H1 (cell line): ENCODE measurements at regions not wholly inside any gene's neighbourhood (a gene's known extent, or its start where the extent isn't known, plus 50 kb on each side); places are given as distances from the start of the nearest gene placed in this dataset.

Experiments used
- CTCF ChIA-PET: fragments of 300-600 bp; sonication (Branson Sonifier 250); formaldehyde crosslinking; loops from one replicate; lab custom pipeline; 2021; ENCODE audit not compliant: partially characterized antibody; lab: Charles Lee
- POLR2A ChIA-PET: fragments of 300-600 bp; sonication (Branson Sonifier 250); formaldehyde crosslinking; loops from one replicate; lab custom pipeline; 2021; ENCODE audit warnings: inconsistent platforms; ENCODE audit not compliant: partially characterized antibody; lab: Charles Lee
- DNase-seq, 2 experiments: peaks; one replicate each; pipeline versions ENCODE4 v3.0.0 to v3.0.0-alpha.2; 2010 to 2022; ENCODE audit warnings: low spot score in 2 of 2, low read depth in 1 of 2, mixed read lengths in 1 of 2
- FAIRE-seq: peaks from 2 replicates; lab custom pipeline; 2011; peaks lifted over from hg19 to GRCh38; lab: Jason Lieb, UNC
- H2AFZ ChIP-seq: 2 replicates; pipeline ENCODE4 v1.8.1; 2012; ENCODE audit warnings: low read length, inconsistent platforms
- H2AK5ac ChIP-seq: 2 replicates; pipeline ENCODE4 v1.6.1; 2013; ENCODE audit warnings: low read depth, low read length
- H2BK120ac ChIP-seq: replicated peaks from 2 replicates; pipeline ENCODE3; 2013; ENCODE audit warnings: low read depth, low read length, inconsistent platforms
- H2BK12ac ChIP-seq: 2 replicates; pipeline ENCODE4 v1.6.1; 2013; ENCODE audit warnings: low read depth, low read length
- H2BK15ac ChIP-seq: 2 replicates; pipeline ENCODE4 v1.6.1; 2013; ENCODE audit warnings: low read length
- H2BK20ac ChIP-seq: 2 replicates; pipeline ENCODE4 v1.6.1; 2013; ENCODE audit warnings: low read length
- H2BK5ac ChIP-seq: 2 replicates; pipeline ENCODE4 v1.6.1; 2013; ENCODE audit warnings: low read depth, low read length
- H3K14ac ChIP-seq: 2 replicates; pipeline ENCODE4 v1.6.1; 2013; ENCODE audit warnings: inconsistent platforms; ENCODE audit not compliant: insufficient read length
- H3K18ac ChIP-seq: 2 replicates; pipeline ENCODE4 v1.6.1; 2013; ENCODE audit warnings: low read length; ENCODE audit errors: extremely low read depth
- H3K23ac ChIP-seq: 2 replicates; pipeline ENCODE4 v1.6.1; 2013; ENCODE audit warnings: inconsistent platforms; ENCODE audit not compliant: insufficient read length
- H3K23me2 ChIP-seq: 2 replicates; pipeline ENCODE4 v1.6.1; 2013; ENCODE audit warnings: low read depth, low read length
- H3K27ac ChIP-seq: 2 replicates; pipeline ENCODE4 v1.6.1; 2011; ENCODE audit warnings: low read depth, low read length, inconsistent platforms
- H3K27me3 ChIP-seq, 4 experiments: replicated peaks in 1 of 4; 1 replicate in 1 of 4; 2 replicates in 3 of 4; pipeline versions ENCODE4 v1.6.1 to v1.8.1; 2011 to 2013; ENCODE audit warnings: low read length in 3 of 4, mild to moderate bottlenecking in 3 of 4, inconsistent platforms in 2 of 4, mixed read lengths in 2 of 4, moderate library complexity in 1 of 4; ENCODE audit not compliant: control insufficient read depth in 3 of 4, insufficient read depth in 3 of 4; ENCODE audit errors: extremely low read depth in 1 of 4
- H3K36me3 ChIP-seq, 4 experiments: 2 replicates each; pipeline versions ENCODE4 v1.6.1 to v1.8.1; 2011 to 2013; ENCODE audit warnings: mild to moderate bottlenecking in 4 of 4, low read length in 3 of 4, moderate library complexity in 2 of 4, control low read depth in 1 of 4, inconsistent platforms in 1 of 4; ENCODE audit not compliant: insufficient read depth in 4 of 4, control insufficient read depth in 2 of 4
- H3K4ac ChIP-seq: replicated peaks from 2 replicates; pipeline ENCODE3; 2013; ENCODE audit warnings: low read length, low read depth, mixed read lengths, inconsistent platforms; ENCODE audit not compliant: insufficient read length
- H3K4me1 ChIP-seq, 4 experiments: replicated peaks in 1 of 4; 1 replicate in 1 of 4; 2 replicates in 3 of 4; pipeline versions ENCODE4 v1.6.1 to v1.8.1; 2011 to 2013; ENCODE audit warnings: low read length in 3 of 4, inconsistent platforms in 2 of 4, mixed read lengths in 1 of 4; ENCODE audit not compliant: insufficient read depth in 4 of 4, control insufficient read depth in 3 of 4
- H3K4me2 ChIP-seq, 2 experiments: 2 replicates each; pipeline versions ENCODE4 v1.6.1 to v1.8.1; 2011 to 2013; ENCODE audit warnings: low read depth in 2 of 2, low read length in 2 of 2, control low read depth in 1 of 2, inconsistent platforms in 1 of 2, mild to moderate bottlenecking in 1 of 2; ENCODE audit not compliant: insufficient read depth in 1 of 2
- H3K4me3 ChIP-seq, 4 experiments: fragments of 200-600, 300-600 bp in 1 of 4; sonication (generic), shearing (Covaris generic), sonication (Bioruptor Twin) in 1 of 4; 2 replicates each; pipeline versions ENCODE4 v1.5.1 to v1.8.1; 2011 to 2016; ENCODE audit warnings: low read length in 4 of 4, low read depth in 3 of 4, control low read depth in 2 of 4, inconsistent platforms in 2 of 4, mild to moderate bottlenecking in 2 of 4, mixed read lengths in 1 of 4, moderate library complexity in 1 of 4; ENCODE audit not compliant: insufficient read depth in 2 of 4; ENCODE audit errors: extremely low read depth in 1 of 4
- H3K56ac ChIP-seq: replicated peaks from 2 replicates; pipeline ENCODE3; 2013; ENCODE audit warnings: low read depth, mild to moderate bottlenecking, mixed read lengths, low read length, inconsistent platforms; ENCODE audit not compliant: insufficient read length
- H3K79me1 ChIP-seq: 2 replicates; pipeline ENCODE4 v1.6.1; 2013; ENCODE audit warnings: low read depth, low read length, control low read depth
- H3K79me2 ChIP-seq, 2 experiments: 2 replicates each; pipeline versions ENCODE4 v1.6.1 to v1.8.1; 2012 to 2013; ENCODE audit warnings: low read length in 2 of 2, mild to moderate bottlenecking in 2 of 2, inconsistent platforms in 1 of 2; ENCODE audit not compliant: insufficient read depth in 2 of 2, control insufficient read depth in 1 of 2
- H3K9ac ChIP-seq, 4 experiments: replicated peaks in 1 of 4; 1 replicate in 1 of 4; 2 replicates in 3 of 4; pipeline versions ENCODE4 v1.6.1 to v1.8.1; 2011 to 2013; ENCODE audit warnings: low read depth in 3 of 4, low read length in 3 of 4, control low read depth in 2 of 4, mild to moderate bottlenecking in 2 of 4, moderate library complexity in 2 of 4, inconsistent platforms in 1 of 4; ENCODE audit errors: extremely low read depth in 1 of 4
- H3K9me3 ChIP-seq, 2 experiments: 2 replicates each; pipeline versions ENCODE4 v1.6.1 to v1.8.1; 2012 to 2013; ENCODE audit warnings: mild to moderate bottlenecking in 2 of 2, moderate library complexity in 2 of 2, control low read depth in 1 of 2, inconsistent platforms in 1 of 2, low read depth in 1 of 2, low read length in 1 of 2, mixed read lengths in 1 of 2; ENCODE audit not compliant: insufficient read depth in 2 of 2
- H4K20me1 ChIP-seq, 2 experiments: replicated peaks in 1 of 2; 2 replicates each; pipeline versions ENCODE3 to v1.8.1; 2011 to 2013; ENCODE audit warnings: inconsistent platforms in 2 of 2, low read length in 2 of 2, mild to moderate bottlenecking in 1 of 2; ENCODE audit not compliant: insufficient read depth in 2 of 2, control insufficient read depth in 1 of 2
- H4K5ac ChIP-seq: 2 replicates; pipeline ENCODE4 v1.6.1; 2013; ENCODE audit warnings: low read length, low read depth, mixed read lengths, inconsistent platforms; ENCODE audit not compliant: insufficient read length
- H4K8ac ChIP-seq: 2 replicates; pipeline ENCODE4 v1.8.0; 2013; ENCODE audit warnings: mild to moderate bottlenecking, moderate library complexity, low read length, inconsistent platforms; ENCODE audit not compliant: insufficient read depth; ENCODE audit errors: extremely low read depth
- H4K91ac ChIP-seq: replicated peaks from 2 replicates; pipeline ENCODE3; 2013; ENCODE audit warnings: low read length, mixed read lengths, inconsistent platforms; ENCODE audit not compliant: insufficient read length
- BACH1 ChIP-seq: IDR thresholded peaks from 2 replicates; pipeline ENCODE4 v1.6.1; 2012; ENCODE audit warnings: low read length, improper control_type of control experiment
- BRCA1 ChIP-seq: IDR thresholded peaks from 2 replicates; pipeline ENCODE4 v1.6.1; 2012; ENCODE audit warnings: low read depth, low read length, improper control_type of control experiment
- CHD1 ChIP-seq: IDR thresholded peaks from 2 replicates; pipeline ENCODE4 v1.6.1; 2012; ENCODE audit warnings: low read depth, low read length, improper control_type of control experiment
- HDAC6 ChIP-seq: IDR thresholded peaks from one replicate; pipeline ENCODE4 v1.7.1; 2012; ENCODE audit warnings: low read depth, mild to moderate bottlenecking, inconsistent platforms, low read length, moderate library complexity
- RFX5 ChIP-seq: IDR thresholded peaks from 2 replicates; pipeline ENCODE4 v1.6.1; 2011; ENCODE audit warnings: low read depth, low read length, improper control_type of control experiment, borderline replicate concordance
- SIX5 ChIP-seq: IDR thresholded peaks from 2 replicates; pipeline ENCODE4 v1.6.1; 2011; ENCODE audit warnings: mild to moderate bottlenecking, low read depth, low read length
- SP4 ChIP-seq: IDR thresholded peaks from 2 replicates; pipeline ENCODE4 v1.6.1; 2012; ENCODE audit warnings: low read length, inconsistent platforms
- SUZ12 ChIP-seq: fragments of 200-600 bp; sonication (generic); IDR thresholded peaks from 2 replicates; pipeline ENCODE4 v1.6.1; 2012; ENCODE audit warnings: mild to moderate bottlenecking, inconsistent platforms, low read length, moderate library complexity, mixed read lengths
- TAF1 ChIP-seq: IDR thresholded peaks from 2 replicates; pipeline ENCODE4 v1.6.1; 2011; ENCODE audit warnings: mild to moderate bottlenecking, low read depth, low read length
- TAF7 ChIP-seq: optimal IDR thresholded peaks from 2 replicates; pipeline ENCODE3; 2011; ENCODE audit warnings: low read depth, mild to moderate bottlenecking, inconsistent platforms, low read length, moderate library complexity, borderline replicate concordance
- WGBS, 2 experiments: shearing (Covaris generic) in 1 of 2; methylation state at CpG; one replicate each; pipeline versions ENCODE4 v1.1.6 to v1.1.7; 2013 to 2015; ENCODE audit warnings: low lambda C conversion rate in 2 of 2, mixed read lengths in 2 of 2, inconsistent platforms in 1 of 2, low coverage in 1 of 2, missing lambda C conversion rate in 1 of 2; ENCODE audit not compliant: insufficient replicate concordance in 2 of 2, insufficient coverage in 1 of 2, insufficient read length in 1 of 2; ENCODE audit errors: extremely low coverage in 1 of 2, missing lambda C conversion rate in 1 of 2; 5-methylcytosine and 5-hydroxymethylcytosine counted together
- TF ChIP-seq, protein P1 (sequence below): IDR thresholded peaks from 2 replicates; pipeline ENCODE4 v1.6.1; 2011; ENCODE audit warnings: low read length, improper control_type of control experiment

DNA sequence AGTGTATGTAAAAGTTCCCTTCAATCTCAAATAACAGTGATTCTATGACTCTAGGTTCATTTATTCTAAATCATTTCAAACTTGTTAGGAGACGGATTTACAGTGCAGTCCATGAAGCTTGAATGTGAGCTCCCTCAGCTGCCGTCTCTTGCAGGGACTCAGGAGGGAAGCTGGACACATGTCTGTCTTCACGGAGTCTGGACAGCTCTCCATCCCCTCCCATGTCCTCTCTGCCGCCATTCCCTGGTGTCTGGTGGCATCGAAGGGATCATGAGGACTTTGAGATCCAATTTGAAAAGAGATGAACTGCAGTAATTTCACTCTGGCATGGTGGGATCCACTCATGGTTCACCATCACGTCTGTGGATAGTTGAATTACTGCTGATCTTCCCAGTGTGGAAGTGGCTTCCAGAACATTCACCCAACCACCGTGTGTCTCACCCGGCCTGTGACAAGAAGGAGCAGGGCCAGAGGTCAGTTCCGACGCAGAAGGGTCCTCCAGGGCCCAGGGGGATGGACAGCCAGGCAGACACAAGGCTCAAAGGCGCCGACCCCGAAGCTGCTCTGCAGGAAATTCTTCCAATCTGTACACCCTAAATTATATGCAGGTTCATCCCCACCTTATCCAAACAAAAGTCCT is 370.1 kb downstream of the THBS2 start:
- no peak overlapping the region for H3K14ac ChIP-seq
- H2BK12ac ChIP-seq, result no peak overlapping the region
- H3K56ac ChIP-seq, result no peak overlapping the region
- WGBS, 2 experiments, result 92% methylated on average over 13 of the region's 13 CpGs; no CpG with 5 or more reads in 1 of the 2 experiments
- no peak for FAIRE-seq
- no peak overlapping the region for H2AFZ ChIP-seq
- no peak overlapping the region for H3K18ac ChIP-seq
- H3K27ac ChIP-seq, result no peak overlapping the region
- no peak overlapping the region for H2BK120ac ChIP-seq
- no peak overlapping the region for H2BK20ac ChIP-seq
- H3K4me1 ChIP-seq, result no peaks in the 10 kb centered on the region
- H3K9ac ChIP-seq, result no peak overlapping the region
- H4K91ac ChIP-seq, result no peak overlapping the region
- H3K23ac ChIP-seq, result no peak overlapping the region
- H2BK15ac ChIP-seq, result no peak overlapping the region
- H3K23me2 ChIP-seq, result no peaks in the 10 kb centered on the region
- no peaks in the 10 kb centered on the region for H3K79me2 ChIP-seq
- H2AK5ac ChIP-seq, result no peak overlapping the region
- POLR2A ChIA-PET, result no interaction called here
- peaks cover 0 to 11% (median 9%) of the 10 kb centered on the region in 4 experiments; a peak in 4 of 7 replicates for H3K27me3 ChIP-seq
- H3K4ac ChIP-seq, result no peak overlapping the region
- H3K4me3 ChIP-seq, result no peak overlapping the region
- CTCF ChIA-PET, result interaction anchor here (0.7 to 1.0 kb wide), 5 partner anchors 8 to 512 kb away, joined by 3 read pairs; no protein-coding TSS in a partner anchor
- TF ChIP-seq SUZ12 (no peak), CHD1 (no peak), TAF1 (no peak), BRCA1 (no peak), SIX5 (no peak), RFX5 (no peak), BACH1 (no peak), SP4 (no peak), TAF7 (no peak), HDAC6 (no peak)
- TF ChIP-seq, protein P1, sequence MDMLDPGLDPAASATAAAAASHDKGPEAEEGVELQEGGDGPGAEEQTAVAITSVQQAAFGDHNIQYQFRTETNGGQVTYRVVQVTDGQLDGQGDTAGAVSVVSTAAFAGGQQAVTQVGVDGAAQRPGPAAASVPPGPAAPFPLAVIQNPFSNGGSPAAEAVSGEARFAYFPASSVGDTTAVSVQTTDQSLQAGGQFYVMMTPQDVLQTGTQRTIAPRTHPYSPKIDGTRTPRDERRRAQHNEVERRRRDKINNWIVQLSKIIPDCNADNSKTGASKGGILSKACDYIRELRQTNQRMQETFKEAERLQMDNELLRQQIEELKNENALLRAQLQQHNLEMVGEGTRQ, result no peak
- TF ChIP-seq, all 59 proteins: peak for 0
- Histone ChIP-seq H3K4me2 (no peak overlapping the region), H4K20me1 (no peaks in the 10 kb centered on the region), H3K36me3 (no peaks in the 10 kb centered on the region), H4K5ac (no peak overlapping the region), H3K79me1 (no peaks in the 10 kb centered on the region), H2BK5ac (no peak overlapping the region), H4K8ac (no peak overlapping the region), H3K9me3 (no peaks in the 10 kb centered on the region)
- no peak for DNase-seq
